ENCODE measurements at regions not wholly inside any gene's neighbourhood (a gene's known extent, or its start where the extent isn't known, plus 50 kb on each side); places are given as distances from the start of the nearest gene placed in this dataset.
"Not testable (repeated sequence)": the region's sequence is repeated elsewhere in the genome, so short reads cannot be mapped to it uniquely, and the experiment has no call there.

DNA sequence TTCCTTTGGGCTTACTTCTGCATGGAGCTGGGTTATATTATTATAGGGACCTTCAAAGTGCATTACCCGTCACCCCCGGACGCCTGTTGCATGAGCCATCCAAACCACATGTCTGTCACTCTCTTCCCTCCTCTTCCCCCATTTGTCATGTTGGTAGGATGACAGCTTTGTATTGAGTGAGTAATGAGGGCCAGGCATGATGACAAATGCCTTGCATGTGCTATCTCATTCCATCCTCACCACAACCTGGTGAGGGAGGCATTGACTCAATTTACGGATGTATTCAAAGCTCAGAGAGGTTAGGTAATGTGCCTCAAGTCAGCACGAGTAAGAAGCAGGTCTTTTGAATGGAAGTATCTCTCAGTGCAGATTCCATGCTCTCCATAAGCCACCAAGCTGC, 510.5 kb upstream of the TNP1 start:
- DNase-seq (ENCODE audit: low read depth in 3 of 3), result no peak

DNA sequence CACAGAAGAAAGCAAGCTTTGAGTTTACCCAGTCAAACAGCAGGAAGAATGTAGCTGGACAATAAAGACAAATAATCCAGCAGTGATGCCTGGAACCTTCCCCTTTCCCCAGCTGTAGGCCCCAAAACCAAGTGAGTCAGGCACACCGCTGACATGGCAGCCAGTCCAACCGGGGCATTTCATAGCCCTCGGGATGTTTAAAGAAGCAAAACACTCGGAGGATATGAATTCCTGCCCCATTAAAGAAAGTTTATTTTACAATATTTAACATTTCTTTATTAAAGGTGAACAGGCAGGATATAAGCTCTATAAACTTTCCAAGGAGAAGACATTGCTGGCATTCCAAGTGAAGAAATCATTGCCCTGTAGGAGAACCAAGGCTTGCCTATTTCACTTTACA, 507.6 kb upstream of the TNP1 start:
- no peak for DNase-seq (ENCODE audit: low read depth in 3 of 3)

DNA sequence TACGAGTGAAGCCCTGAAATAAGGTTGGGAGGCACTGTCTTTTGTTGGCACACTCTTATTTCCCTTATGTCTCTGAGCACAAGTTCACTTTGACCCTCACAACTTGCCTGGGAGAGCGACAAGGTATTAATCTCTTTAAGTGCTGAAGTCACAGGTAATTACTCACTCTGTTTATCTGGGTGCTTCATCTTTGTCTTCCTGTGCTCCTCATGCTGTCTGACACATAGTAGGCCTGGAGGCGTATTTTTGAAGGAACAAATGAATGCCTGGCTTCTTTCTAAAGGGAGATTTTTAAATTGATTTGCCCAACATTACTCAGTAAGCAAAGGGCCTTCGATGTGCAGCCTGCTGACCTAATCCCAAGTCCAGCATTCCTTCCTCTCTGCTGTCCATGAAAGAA, 507.1 kb upstream of the TNP1 start:
- no peak for DNase-seq (ENCODE audit: low read depth in 3 of 3)

DNA sequence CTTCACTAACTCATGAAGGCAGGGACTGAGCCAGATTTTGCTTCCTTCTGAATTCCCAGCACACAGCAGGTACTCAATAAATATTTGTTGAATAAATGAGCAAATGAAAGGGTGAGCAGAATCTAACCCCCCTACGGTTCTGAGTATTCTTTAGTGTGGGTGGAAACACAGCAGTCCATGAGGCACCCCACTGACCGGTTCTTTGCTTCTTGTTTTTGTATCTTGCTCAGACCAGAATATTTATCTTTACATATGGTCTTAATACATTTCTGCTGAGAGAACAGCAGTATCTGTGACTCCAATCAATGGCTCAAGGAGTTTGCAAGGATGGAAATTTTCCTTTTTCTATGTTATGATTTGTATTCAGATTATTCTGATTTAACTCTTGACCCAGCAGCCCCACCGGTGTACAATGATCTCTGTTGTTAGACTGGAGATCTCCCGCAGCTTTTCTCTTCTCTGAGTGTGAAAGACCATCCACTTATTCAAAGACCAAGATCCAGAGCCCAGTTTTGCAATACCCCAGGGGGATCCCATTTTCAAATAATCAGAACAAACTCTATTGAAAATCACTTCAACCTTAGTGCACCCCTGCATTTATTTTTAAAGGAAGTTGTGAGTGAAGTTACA, 506.5 kb upstream of the TNP1 start:
- DNase-seq (ENCODE audit: low read depth in 3 of 3), result no peak

DNA sequence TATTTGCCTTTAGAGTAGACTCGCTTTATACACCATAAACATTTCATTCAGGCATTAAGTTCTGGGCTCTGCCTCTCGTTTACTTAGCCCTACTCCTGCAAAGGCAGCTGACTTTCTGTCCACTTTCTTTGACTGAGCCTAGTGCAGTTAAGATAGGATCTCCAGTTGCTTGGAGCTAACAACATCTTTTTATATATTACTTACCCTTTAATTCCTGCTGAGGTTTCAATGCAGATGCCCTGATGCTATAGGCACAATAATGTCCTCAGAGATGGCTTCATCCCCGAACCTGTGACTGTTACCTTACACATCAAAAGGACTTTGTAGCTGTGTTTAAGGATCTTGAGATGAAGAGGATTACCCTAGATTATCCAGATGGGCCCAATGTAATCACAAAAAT, 505.8 kb upstream of the TNP1 start:
- DNase-seq (ENCODE audit: low read depth in 3 of 3), result no peak

DNA sequence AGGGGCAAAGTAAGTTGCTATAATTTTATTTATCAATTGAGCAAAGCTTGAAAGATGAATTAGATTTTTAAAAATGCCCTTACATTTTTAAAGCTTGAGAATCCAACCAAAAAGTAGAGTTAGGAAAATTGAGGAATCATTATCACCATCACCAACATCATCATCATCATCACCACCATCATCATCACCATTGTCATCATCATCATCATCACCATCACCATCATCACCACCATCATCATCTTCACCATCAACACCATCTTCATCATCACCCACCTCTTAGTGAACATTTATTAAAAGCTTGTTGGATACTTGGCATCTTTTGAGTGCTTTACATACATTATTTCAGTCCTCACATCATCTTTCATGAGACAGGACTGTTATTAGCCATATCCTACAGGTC, 504.4 kb upstream of the TNP1 start:
- DNase-seq (ENCODE audit: low read depth in 3 of 3), result no peak

DNA sequence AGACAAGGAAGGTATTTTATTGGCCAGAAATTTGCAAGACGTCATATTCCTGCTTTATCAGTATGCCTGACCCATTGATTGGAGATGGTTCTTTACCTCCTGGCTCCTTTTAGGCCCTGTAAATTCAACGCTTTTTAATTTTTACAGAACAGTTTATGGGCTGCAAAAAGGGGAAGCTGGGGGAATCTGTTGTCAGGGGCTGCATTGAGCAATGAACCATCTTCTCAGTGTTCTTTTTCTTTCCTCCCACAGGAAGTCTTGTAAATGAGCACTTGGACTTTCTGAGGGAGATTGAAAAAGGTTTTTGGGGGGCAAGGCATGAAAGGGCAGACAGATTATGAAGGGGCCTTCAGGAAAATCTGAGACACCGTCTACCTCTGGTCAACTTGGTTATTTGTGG, 503.6 kb upstream of the TNP1 start:
- DNase-seq (ENCODE audit: low read depth in 3 of 3), result no peak

DNA sequence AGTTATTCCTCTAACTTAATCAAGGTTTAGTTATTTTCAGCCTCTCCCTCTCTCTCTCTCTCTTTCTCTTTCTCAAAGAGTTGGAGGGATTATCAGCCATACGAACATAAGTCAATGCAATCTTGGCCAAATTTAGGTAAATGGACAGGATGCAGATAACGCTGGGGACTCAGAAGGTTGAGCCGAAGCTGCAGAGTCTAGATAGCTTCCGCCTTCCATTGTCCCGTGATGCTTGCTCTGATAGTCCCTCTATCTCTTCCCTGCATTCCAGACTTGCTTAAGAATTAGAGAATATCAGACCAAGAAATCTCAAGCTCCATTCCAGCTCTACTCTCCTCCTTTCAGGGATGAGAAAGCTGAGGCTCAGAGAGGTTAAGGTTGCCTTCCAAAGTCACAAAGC, 502.8 kb upstream of the TNP1 start:
- no peak for DNase-seq (ENCODE audit: low read depth in 3 of 3)

DNA sequence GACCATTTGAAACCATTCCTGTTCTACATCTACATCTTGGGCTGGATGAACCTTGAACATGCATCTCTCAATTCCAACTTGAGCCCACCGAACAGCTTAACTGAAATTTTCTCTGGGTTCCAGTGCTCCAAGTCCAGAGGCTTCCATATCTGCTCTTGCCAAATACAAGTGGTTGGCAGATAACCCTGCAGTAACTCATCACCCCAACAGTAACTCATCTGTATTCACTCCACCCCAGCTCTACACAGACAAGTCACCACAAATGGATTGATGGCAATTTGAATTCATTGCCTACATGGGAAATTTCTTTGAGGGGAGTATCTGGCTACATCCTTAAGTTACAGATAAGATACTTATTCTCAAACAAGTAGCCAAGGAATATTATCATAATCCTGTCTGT, 502.4 kb upstream of the TNP1 start:
- DNase-seq (ENCODE audit: low read depth in 3 of 3), result no peak

DNA sequence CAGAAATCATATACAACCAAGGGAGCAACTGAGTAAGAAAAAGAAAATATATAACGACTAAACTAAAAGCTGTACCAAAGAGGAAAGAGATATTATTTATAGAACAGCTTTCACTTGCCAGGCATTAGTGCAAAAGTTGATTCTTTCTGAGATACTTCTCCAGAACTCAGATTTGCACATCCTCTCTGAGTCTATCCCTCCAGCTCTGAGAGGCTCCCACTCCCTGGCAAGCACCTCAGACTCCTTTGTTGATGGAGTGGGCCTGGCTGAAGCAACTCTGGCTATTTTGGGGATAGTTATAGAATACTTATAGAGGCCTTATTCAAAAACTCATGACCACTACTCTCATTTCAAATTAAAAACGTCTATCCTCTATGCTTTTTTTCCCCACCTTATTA, 501.6 kb upstream of the TNP1 start:
- DNase-seq (ENCODE audit: low read depth in 3 of 3), result no peak

DNA sequence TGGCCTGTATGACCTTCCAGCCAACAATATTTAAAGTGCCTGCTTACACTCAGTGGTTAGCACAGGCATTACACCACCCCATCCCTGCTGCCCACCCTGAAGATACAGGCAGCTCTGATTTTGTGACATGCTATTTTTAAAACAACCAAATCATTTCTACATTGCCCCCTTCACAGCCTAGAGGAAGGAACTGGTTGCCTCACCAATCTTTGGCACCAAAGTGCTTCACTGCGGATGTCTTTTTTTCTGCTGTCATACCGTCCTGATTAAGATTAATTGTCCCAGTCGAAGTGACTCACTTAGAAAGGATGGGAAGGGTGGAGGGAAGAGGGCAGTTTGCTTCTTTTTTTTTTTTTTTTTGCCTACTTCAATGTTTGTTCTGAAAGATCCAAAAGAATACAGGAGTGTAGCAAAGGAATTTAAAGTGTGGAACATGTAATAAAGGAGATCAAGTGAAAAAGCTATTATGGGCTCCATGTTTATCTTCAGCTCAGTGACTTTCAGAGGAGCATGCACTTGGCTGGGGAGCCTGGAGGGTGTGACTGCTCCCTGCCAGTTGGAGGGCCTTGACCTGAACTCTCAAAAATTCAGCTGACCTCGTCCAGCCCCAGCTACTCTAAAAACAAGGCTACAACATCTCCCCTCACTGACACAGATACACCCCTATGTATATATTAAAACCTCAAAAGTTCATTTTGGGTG, 501.1 kb upstream of the TNP1 start:
- no peak for DNase-seq (ENCODE audit: low read depth in 3 of 3)

DNA sequence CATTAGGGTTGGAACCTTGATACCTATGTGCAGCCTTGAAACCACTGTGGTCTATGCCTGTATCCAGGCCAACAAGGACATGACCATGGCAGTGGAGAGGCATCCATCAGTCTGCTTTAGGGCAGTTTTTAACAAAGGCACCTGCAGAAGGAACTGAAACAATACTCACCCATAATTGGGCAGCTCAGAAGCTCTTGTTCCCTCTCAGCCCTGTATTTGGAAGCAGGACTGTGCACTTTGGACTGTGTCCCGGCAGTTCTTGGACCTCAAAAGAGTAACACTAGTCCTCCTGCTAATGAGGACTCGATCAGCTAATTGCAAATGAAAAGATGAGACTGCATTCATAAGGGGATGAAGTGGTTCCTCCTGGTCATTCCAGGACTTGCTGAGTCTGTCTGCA, 500.2 kb upstream of the TNP1 start:
- no peak for DNase-seq (ENCODE audit: low read depth in 3 of 3)

DNA sequence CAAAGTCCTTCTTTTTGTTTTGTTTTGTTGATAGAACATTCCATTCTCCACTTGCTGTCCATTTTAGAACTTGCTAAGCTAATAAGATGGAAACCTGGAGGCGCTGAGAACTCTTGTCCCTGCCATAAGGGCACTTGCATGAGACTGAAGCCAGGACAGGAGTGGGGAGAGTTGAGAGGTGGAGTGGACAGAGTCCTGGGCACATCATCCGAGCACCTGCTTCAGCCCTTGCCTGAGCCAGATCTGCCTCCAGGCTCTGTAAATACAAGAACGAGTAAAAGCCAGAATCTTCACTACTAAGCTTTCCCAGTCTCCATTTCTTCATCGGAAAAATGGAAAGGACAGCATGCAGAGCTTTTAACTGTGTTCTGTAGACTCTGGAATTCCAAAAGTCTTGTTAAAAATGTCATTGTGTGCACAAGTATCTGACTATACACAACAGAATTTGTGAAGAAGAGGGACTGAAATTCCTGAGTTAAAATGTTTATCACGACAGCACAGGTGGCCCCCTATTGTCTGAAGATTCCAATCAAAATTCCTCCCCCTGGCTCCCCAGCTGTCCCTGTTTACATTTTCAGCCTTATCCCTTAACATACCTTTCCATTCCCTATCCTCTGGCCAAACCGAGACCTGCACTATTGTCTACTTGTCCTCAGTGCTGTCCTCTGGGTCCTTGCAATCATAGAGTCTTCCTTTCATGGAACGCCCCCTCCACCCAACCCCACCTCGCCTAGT, 498.2 kb upstream of the TNP1 start:
- DNase-seq (ENCODE audit: low read depth in 3 of 3), result no peak

DNA sequence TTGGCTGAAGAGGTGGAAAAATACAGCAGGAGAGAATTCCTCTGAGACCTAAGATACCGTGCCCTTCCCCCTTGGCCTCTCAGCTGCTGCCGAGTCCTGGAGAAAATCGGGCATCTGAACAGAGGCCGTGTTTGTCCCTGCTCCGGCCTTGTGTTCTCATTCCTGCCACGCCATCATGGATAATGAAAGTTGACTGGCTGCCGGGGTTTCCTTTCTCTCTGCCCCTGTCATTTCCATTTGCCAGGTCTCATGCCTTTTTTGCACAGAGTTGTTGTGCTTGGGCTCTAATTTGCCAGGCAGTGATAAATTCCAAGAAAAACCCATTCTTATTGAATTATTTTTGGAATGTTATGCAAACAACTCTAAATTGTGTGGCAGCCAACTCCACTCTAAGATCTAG, 496.9 kb upstream of the TNP1 start:
- no peak for DNase-seq (ENCODE audit: low read depth in 3 of 3)

DNA sequence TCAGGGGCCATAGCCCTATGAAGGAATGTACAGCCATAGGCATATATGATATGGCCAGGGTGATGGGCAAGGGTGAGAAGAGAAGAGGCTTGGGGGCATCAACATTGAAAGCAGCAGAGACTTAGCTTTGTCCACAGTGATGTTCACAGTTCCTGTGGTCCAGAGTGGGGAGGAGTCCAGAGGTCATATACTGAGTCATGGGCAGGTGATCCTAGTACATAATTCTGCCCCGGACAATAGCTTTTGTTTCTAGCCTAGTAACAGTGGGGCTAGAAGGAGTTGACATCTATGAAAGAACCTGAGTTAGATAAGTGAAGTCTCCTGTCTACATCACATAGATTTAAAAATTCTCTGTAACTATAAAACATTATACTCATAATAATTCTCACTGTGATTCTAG, 496.3 kb upstream of the TNP1 start:
- no peak for DNase-seq (ENCODE audit: low read depth in 3 of 3)

DNA sequence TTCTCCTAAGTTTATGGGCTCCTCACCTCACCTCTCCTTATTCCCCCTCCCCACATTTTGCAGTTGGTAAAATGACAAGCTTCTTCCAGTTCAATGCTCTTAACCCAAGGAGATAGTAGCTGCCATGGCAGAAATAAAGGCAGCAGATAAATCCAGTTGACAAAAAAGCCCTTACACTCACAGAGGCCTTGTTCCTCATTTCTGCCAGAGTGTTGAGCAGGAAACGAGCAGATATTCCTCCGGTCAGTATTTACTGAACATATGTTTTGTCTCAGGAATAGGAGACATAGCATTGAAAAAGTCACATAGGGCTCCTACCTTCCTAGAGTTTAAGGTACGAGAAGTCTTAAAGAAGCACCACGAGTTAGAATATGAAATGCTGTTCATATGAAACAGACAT, 493.7 kb upstream of the TNP1 start:
- DNase-seq (ENCODE audit: low read depth in 3 of 3), result no peak

DNA sequence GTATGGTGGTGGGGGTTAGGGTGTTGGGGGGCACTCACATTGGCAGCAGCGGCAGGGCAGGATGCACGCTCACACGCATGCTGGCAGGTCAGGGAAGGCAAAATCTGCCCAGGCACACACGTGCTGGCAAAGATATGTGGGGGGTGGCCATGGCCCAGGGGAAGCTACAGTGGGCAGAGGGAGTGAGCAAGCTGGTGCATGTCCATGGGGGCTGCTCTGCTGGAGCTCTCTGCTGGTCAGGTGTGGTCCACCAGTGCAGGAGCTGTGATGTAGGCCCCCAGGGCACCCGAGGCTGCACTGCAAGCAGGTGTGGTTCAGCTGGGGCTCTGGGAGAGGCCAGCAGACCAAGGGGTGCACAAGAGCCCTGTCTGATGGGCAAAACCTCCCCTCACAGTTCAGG, 491.5 kb upstream of the TNP1 start:
- no peak for DNase-seq (ENCODE audit: low read depth in 3 of 3)

DNA sequence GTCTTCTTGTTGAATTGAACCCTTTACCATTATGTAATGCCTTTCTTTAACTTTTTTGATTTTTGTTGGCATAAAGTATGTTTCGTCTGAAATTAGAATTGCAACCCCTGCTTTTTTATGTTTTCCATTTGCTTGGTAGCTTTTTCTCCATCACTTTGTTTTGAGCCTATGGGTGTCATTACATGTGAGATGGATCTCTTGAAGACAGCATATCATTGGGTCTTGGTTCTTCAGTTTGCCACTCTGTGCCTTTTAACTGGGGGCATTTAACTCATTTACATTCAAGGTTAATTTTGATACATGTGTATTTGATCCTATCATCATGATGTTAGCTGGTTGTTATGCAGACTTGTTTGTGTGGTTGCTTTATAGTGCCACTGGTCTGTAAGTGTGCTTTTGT, 489.4 kb upstream of the TNP1 start:
- DNase-seq (ENCODE audit: low read depth in 3 of 3), result no peak

DNA sequence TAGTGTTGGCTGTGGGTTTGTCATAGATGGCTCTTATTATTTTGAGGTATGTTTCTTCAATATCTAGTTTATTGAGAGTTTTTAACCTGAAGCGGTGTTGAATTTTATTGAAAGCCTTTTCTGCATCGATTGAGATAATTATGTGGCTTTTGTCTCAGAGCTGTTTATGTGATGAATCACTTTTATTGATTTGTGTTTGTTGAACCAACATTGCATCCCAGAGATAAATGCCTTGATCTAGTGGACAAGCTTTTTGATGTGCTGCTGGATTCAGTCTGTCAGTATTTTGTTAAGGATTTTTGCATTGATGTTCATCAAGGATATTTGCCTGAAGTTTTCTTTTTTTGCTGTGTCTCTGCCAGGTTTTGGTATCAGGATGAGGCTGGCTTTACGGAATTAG, 487.8 kb upstream of the TNP1 start:
- DNase-seq (ENCODE audit: low read depth in 3 of 3), result not testable (repeated sequence)

DNA sequence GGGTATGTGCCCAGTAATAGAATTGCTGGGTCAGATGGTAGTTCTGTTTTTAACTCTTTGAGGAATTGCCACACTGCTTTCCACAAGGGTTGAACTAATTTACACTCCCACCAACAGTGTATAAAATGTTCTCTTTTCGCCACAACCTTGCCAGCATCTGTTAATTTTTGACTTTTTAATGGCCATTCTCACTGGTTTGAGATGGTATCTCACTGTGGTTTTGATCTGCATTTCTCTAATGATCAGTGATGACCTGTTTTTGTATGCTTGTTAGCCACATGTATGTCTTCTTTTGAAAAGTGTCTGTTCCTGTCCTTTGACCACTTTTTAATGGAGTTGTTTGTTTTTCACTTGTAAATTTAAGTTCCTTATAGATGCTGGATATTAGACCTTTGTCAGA, 486.2 kb upstream of the TNP1 start:
- not testable (repeated sequence) for DNase-seq (ENCODE audit: low read depth in 3 of 3)

DNA sequence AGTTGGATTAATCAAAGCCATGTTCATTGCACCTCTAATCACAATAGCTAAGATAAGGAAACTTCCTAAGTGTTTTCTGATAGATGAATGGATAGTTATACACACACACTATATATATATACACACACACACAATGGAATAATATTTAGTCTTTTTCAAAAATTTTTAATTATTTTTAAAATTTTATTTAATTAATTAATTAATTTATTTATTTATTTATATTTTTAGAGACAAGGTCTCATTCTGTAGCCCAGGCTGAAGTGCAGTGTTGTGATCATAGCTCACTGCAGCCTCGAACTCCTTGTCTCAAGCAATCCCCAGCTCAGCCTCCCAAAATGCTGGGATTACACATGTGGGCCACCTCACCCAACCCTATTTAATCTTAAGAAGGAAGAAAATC, 481.0 kb upstream of the TNP1 start:
- DNase-seq (ENCODE audit: low read depth in 3 of 3), result no peak

DNA sequence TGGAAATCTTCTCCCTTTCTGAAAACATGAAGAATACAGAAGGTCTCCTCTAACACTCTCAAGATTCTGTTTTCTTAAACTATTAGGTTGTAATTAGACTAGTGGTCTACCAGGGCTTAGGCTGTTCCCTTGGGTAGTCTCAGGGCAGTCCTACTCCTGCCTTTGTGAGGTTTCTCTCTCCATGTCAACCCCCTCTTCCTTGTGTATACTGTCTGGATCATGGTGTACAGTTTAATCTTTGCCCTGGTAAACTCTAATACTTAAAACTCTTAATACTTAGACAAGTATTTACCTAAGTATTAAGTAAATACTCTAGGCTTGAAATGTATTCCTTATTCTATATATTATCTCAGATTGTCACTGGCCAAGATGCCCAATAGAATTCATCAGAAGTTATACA, 480.3 kb upstream of the TNP1 start:
- no peak for DNase-seq (ENCODE audit: low read depth in 3 of 3)

DNA sequence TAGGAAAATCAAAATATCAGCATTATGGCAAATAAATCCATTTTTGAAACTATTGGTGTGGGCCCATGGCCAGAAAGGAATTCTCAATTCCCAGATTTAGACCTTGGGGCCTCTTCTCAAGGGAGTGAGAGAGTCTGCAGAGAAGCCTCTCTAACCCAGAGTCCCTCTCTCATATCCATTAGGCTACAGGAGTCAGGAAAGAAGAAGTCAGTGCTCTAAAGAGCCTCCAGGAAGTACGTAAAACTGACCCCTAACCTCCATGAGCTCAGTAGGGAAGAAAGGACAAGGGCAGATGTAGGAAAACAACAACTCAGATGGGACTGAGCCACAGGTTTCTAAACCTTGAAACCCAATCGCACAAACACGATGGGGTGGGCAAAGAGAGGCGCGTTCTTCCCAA, 479.9 kb upstream of the TNP1 start:
- DNase-seq (ENCODE audit: low read depth in 3 of 3), result no peak
